ENCODE measurements at regions not wholly inside any gene's neighbourhood (a gene's known extent, or its start where the extent isn't known, plus 50 kb on each side); places are given as distances from the start of the nearest gene placed in this dataset.

- no peak for DNase-seq (ENCODE audit: low read depth)
Observed at GRCh38 chr3:44056446-44057240, 185.0 kb upstream of the TOPAZ1 start.

GRCh38 chr3:44058022-44058867 is 183.4 kb upstream of the TOPAZ1 start:
- DNase-seq (ENCODE audit: low read depth) = peak; percentile 70

- no peak for DNase-seq (ENCODE audit: low read depth)
Observed at GRCh38 chr3:44058868-44059203, 182.8 kb upstream of the TOPAZ1 start.

DNA sequence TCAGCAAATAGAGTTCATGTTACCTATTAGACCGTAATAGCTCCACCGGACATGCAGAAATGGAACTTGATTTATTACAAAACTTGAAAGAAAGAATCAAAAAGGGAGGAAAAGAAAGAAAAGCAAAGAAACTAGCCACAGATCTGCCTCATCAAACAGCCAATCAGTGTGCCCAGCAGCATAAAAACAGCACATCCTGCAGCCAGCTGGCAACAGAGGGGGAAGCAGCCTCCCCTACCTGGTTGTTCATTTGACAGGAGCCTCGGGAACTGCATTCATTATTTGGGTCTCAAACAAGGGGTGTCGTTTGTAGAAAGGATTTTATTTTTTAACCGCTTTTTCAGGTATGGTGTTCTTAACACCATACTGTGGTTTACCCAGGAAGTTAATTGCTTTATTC is 181.5 kb upstream of the TOPAZ1 start:
- no peak for DNase-seq (ENCODE audit: low read depth)

GRCh38 chr3:44061268-44061667 is 180.4 kb upstream of the TOPAZ1 start:
- no peak for DNase-seq (ENCODE audit: low read depth)

DNA sequence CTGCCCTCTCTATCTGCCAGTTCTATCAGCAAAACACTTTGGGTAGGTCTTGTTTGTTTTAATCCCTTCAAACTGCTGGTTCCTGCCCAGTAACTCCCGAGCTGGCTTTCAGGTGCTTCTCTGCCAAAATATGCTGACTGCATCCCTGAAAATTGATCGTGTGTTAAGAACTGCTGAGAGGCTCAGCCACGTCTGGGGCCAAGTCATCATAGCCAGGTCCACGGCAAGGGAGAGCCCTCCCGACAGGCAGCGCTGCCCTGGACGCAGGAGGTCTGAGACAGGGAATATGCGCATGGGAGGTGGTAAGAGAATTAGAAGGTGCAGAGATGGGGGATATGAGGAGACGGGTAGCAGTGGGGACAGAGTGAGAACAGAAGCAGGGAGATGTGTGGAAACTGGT is 179.7 kb upstream of the TOPAZ1 start:
- no peak for DNase-seq (ENCODE audit: low read depth)

DNA sequence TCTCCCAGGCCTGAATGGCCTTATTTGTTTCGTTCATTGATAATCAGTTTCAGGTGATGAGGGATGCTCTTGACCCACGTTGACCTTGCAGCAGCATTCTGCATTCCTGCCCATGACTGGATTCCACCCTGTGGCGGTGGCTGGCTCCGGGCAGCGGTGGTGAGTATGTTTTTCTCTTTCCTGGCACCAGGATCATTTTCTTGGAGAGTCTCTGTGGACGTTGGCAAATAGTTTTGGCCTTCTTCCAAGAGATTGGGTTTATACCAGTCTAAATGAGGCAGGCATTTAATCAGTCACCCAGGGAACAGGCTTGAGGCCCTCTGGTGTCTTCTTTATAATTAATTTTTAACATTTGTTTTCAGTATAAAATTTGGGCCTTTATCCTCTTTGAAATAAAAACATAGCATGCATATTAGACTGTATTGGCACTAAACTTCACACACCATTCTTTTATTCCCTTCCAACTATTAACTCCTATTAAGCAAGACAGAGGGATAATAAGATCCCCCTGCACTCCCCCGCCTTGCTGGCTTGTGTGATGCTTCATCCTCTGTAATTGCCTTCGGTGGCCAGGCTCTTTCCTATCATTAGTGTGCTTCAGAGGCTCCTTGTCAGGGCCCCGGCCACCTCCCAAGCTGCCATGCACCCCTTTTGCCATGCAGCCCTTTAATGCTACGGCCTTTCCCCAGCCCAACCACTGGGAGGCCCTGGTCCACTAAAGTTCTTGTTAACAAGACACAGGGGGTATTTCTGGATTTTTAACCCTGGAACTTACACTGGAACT is 176.2 kb upstream of the TOPAZ1 start:
- no peak for DNase-seq (ENCODE audit: low read depth)

GRCh38 chr3:44066806-44067205 is 174.9 kb upstream of the TOPAZ1 start:
- no peak for DNase-seq (ENCODE audit: low read depth)

DNA sequence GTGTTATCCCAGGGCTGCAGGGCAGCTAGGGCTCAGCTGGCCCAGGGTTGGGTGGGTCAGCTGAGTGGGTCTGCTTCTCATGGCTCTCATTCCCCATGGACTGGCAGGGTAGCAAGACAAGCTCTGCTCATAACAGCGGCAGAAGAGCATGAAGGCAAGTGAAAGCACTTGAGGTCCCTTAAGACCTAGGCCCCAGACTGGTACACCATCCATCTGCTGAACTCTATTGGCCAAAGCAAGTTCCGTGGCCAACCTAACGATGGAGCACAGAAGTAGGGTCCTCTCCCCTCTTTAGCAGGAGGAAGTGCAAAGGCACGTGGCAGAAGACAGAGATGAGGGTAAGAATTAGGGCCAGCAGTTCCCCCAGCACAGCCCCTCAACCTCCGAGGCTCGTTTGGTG is 174.3 kb upstream of the TOPAZ1 start:
- no peak for DNase-seq (ENCODE audit: low read depth)

DNA sequence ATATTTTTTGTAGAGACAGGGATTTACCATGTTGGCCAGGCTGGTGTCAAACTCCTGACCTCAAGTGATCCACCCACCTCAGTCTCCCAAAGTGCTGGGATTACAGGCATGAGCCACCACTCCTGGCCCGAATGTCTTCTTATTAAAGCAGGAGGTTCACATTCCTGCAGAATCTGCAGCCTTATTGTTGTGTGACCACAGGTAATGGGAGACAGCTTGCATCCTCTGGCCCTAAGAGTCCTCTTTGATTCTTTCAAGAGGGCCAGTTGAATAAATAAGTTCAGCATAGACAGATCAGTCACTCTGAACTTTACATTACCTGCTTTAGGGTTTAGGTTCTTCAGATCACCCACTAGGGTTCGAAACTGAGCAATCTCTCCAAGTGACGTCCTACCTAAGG is 172.9 kb upstream of the TOPAZ1 start:
- no peak for DNase-seq (ENCODE audit: low read depth)

GRCh38 chr3:44069276-44069675 is 172.4 kb upstream of the TOPAZ1 start:
- no peak for DNase-seq (ENCODE audit: low read depth)

DNA sequence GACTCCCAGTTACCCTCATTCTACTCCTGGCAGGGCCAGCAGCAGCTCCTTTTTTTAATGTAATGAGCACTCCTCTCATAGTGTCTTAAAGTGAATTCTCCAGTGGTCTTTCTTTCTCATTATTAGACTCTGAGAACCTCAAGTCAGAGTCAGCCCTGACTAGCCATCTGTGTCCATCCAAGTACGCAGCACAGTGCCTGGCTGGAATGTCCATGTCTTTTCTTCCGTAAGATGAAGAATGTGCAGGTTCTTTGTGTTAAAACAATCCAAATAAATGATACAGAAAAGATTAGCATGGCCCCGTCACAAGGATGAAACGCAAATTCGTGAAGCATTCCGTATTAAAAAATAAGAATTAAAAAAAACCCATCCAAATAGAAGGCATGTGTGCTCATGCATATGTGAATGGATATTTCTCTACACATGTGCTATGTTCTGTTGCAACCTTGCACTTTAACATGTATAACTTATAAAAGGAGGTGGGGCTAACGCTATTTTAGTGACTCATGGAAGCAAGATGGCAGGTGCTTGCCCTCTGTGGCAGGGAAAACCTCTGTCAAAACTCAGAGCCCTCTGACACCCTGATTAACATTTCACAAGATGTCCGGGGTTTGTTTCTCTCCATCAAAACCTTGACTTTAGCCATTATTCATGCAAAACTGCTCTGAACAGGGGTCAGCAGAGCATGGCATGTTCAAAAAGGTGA is 170.7 kb upstream of the TOPAZ1 start:
- DNase-seq (ENCODE audit: low read depth) = no peak

DNA sequence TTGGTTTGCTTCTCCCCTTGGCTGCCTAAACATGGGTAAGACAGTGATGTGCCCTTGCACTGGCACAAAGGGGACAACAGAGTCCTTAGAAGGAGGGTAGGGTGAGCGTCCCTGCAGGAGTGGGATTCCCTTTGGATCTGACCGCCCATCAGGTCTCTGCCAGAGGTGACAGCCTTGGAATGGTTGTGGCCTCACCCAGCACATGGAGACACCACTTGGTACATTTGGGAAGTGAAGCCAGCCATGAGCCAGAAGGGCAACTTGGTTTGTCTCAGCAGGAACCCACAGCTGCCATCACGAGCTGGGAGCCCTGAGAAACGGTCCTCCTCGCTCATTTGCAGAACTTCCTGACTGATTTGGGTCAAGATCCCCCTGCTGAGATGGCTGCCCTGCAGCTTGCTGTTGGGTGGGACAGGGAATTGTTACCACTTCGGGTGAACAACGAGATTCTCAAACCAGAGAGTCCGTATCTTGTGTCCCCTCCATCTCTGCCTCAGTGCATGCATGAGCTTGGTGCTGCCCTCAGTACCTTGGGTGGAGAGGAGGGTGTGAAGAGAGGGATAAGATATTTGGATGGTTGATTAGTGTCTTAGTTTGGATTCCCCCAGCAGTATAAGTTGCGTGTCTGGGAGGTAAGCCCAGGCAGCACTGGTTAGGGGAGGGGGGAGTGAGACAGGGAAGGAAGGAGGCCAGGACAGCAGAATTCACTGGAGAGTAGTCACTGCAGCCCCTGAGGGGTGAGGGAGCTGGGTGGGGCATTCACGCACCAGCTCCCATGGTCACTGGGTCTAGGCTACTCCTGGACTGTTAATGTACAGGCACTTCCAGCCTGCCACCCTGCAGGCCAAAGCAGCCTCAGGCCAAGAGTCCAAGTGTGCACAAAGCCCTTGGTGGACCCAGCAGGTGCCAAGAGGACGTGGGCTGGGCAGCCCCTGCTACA is 168.8 kb upstream of the TOPAZ1 start:
- DNase-seq (ENCODE audit: low read depth) = no peak

DNA sequence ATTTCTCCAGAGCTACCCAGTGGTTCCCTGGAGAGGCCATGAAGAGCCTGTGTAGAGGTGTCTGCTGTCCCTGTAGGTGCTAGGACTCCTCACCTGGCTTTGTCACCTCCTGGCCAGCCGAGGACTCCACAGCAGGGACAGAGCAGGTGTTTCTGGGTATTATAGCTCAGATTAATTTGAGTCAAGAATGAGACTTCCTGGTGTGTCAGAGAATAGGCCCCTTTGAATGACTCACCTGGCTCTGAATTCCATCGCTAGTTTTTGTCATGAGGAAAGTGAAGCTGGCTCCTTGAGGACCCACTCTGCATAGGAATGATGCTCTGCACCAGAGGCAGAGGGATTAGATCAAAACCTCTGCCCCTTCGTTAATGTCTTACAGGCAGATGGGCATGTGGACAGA is 167.5 kb upstream of the TOPAZ1 start:
- DNase-seq (ENCODE audit: low read depth) = no peak

- DNase-seq (ENCODE audit: low read depth) = no peak
Observed at GRCh38 chr3:44076221-44076829, 165.4 kb upstream of the TOPAZ1 start.

DNA sequence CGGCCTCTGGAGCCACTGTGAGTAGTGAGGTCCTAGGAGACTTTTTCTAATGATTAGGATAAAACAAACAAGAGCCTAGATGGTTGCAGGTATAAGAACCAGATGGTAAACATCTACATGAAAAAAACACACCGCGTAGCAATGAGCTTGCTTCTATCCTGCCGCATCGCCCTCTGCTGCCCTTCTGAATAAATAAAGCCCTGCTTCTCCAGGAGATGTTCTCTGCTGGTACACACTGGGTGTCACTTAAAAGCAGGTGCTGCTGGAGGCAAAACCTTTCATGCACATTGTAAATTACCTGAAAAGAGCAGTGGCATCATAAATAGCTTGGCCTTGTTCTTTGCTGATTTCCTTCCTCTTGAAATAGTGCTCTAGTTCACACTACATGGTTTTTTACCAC is 164.4 kb upstream of the TOPAZ1 start:
- no peak for DNase-seq (ENCODE audit: low read depth)

DNA sequence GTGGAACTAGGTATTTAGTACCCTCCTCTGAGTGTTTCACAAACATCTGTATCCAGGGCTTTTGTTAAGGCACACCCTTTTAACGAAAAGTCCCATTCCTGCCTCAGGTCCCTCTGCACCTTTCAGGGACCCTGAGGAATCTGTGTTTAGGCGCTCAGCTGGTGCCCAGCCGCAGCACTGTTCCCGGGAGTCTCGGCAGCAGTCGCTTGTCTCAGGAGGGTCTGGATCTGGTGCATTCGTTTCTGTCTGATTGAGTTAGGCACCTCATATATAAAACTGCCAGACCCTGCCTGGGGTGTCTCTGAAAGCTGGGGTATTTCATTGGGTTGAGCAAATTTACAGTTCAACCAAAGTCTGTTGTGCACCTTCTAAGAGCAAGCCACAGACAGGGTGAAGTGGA is 162.8 kb upstream of the TOPAZ1 start:
- no peak for DNase-seq (ENCODE audit: low read depth)

- no peak for DNase-seq (ENCODE audit: low read depth)
Observed at GRCh38 chr3:44079916-44080315, 161.8 kb upstream of the TOPAZ1 start.

- no peak for DNase-seq (ENCODE audit: low read depth)
Observed at GRCh38 chr3:44080474-44081072, 161.1 kb upstream of the TOPAZ1 start.

- DNase-seq (ENCODE audit: low read depth) = no peak
Observed at GRCh38 chr3:44090036-44090435, 151.7 kb upstream of the TOPAZ1 start.
